ENCODE measurements at regions not wholly inside any gene's neighbourhood (a gene's known extent, or its start where the extent isn't known, plus 50 kb on each side); places are given as distances from the start of the nearest gene placed in this dataset.

- Histone ChIP-seq H3K79me2 (ENCODE audit: control insufficient read depth, insufficient read depth, low read length) (no peaks in the 10 kb centered on the region), H3K9ac (replicated peaks; ENCODE audit: extremely low read depth, insufficient read depth, low read length) (no peak overlapping the region), H3K27me3 (ENCODE audit: control insufficient read depth in 2 of 2, insufficient read depth in 2 of 2, low read length in 2 of 2) (no peaks in the 10 kb centered on the region), H3K36me3 (ENCODE audit: control insufficient read depth in 2 of 2, extremely low read depth in 1 of 2, insufficient read depth in 2 of 2, low read length in 2 of 2) (no peaks in the 10 kb centered on the region), H3K4me1 (ENCODE audit: control insufficient read depth, extremely low read depth, insufficient read depth, low read length) (no peaks in the 10 kb centered on the region), H2AFZ (ENCODE audit: low read depth, low read length) (no peak overlapping the region), H3K9me1 (replicated peaks; ENCODE audit: control insufficient read depth, extremely low read depth, insufficient read depth, low read length) (no peaks in the 10 kb centered on the region), H3K4me2 (ENCODE audit: insufficient read depth, low read length) (no peak overlapping the region), H3K27ac (ENCODE audit: insufficient read depth, low read depth, low read length) (no peak overlapping the region), H3K9me3 (replicated peaks; ENCODE audit: control insufficient read depth, insufficient read depth, low read length) (peaks cover 2% of the 10 kb centered on the region), H3K4me3 (replicated peaks in 1 of 3; ENCODE audit: insufficient read depth in 1 of 3, low read depth in 1 of 3, low read length in 3 of 3) (no peak overlapping the region), H4K20me1 (replicated peaks; ENCODE audit: control insufficient read depth, extremely low read depth, insufficient read depth, low read length) (no peaks in the 10 kb centered on the region)
- dilution Hi-C loops (cut with MboI; ENCODE audit: extremely low pct_ligation_motif_present, low sequenced_read_pairs): no loop called here
- intact Hi-C loops (cut with micrococcal nuclease): no loop called here
- DNase-seq (ENCODE audit: low read depth, low spot score) (no peak), FAIRE-seq (no peak)
- no TSS peak for BruUV-seq (replicated peaks)
- CTCF ChIA-PET: no interaction called here
- POLR2A ChIA-PET: no interaction called here
- TF ChIP-seq POLR2A (IDR thresholded peaks at IDR 0.05; ENCODE audit: low read depth, low read length): no peak
- TF ChIP-seq CTCF (IDR thresholded peaks at IDR 0.05; ENCODE audit: extremely low read depth in 1 of 2, insufficient read depth in 1 of 2, low read depth in 1 of 2, low read length in 2 of 2): no peak
Measured at GRCh38 chr10:18861382-18861781, 187.2 kb upstream of the MALRD1 start.

- Histone ChIP-seq H3K36me3 (ENCODE audit: control insufficient read depth in 2 of 2, extremely low read depth in 1 of 2, insufficient read depth in 2 of 2, low read length in 2 of 2) (no peaks in the 10 kb centered on the region), H3K79me2 (ENCODE audit: control insufficient read depth, insufficient read depth, low read length) (no peaks in the 10 kb centered on the region), H3K4me1 (ENCODE audit: control insufficient read depth, extremely low read depth, insufficient read depth, low read length) (no peaks in the 10 kb centered on the region), H2AFZ (ENCODE audit: low read depth, low read length) (no peak overlapping the region), H3K9ac (replicated peaks; ENCODE audit: extremely low read depth, insufficient read depth, low read length) (no peak overlapping the region), H3K27me3 (ENCODE audit: control insufficient read depth in 2 of 2, insufficient read depth in 2 of 2, low read length in 2 of 2) (no peaks in the 10 kb centered on the region), H3K9me3 (replicated peaks; ENCODE audit: control insufficient read depth, insufficient read depth, low read length) (no peaks in the 10 kb centered on the region), H3K4me3 (replicated peaks in 1 of 3; ENCODE audit: insufficient read depth in 1 of 3, low read depth in 1 of 3, low read length in 3 of 3) (no peak overlapping the region), H4K20me1 (replicated peaks; ENCODE audit: control insufficient read depth, extremely low read depth, insufficient read depth, low read length) (no peaks in the 10 kb centered on the region), H3K27ac (ENCODE audit: insufficient read depth, low read depth, low read length) (no peak overlapping the region), H3K9me1 (replicated peaks; ENCODE audit: control insufficient read depth, extremely low read depth, insufficient read depth, low read length) (no peaks in the 10 kb centered on the region), H3K4me2 (ENCODE audit: insufficient read depth, low read length) (no peak overlapping the region)
- no TSS peak for BruUV-seq (replicated peaks)
- DNase-seq (ENCODE audit: low read depth, low spot score) (no peak), FAIRE-seq (no peak)
- intact Hi-C loops (cut with micrococcal nuclease): no loop called here
- TF ChIP-seq POLR2AphosphoS5 (IDR thresholded peaks at IDR 0.05; ENCODE audit: insufficient read depth, low read depth, low read length) (no peak), FOS (IDR thresholded peaks at IDR 0.05; ENCODE audit: borderline replicate concordance, insufficient read depth, low read length) (no peak), MYC (IDR thresholded peaks at IDR 0.05; ENCODE audit: low read depth, low read length) (no peak), JUN (IDR thresholded peaks at IDR 0.05; ENCODE audit: borderline replicate concordance, insufficient read depth, insufficient read length, low read depth) (no peak), CTCF (IDR thresholded peaks at IDR 0.05; ENCODE audit: extremely low read depth in 1 of 2, insufficient read depth in 1 of 2, low read depth in 1 of 2, low read length in 2 of 2) (no peak), POLR2A (IDR thresholded peaks at IDR 0.05; ENCODE audit: low read depth, low read length) (no peak), GATA2 (IDR thresholded peaks at IDR 0.05; ENCODE audit: insufficient read depth, insufficient read length, low read depth, low read length) (no peak), MAX (IDR thresholded peaks at IDR 0.05; ENCODE audit: insufficient read depth, insufficient read length) (no peak), EZH2 (IDR thresholded peaks at IDR 0.05; ENCODE audit: borderline replicate concordance, low read depth, low read length, severe bottlenecking) (no peak)
- POLR2A ChIA-PET: no interaction called here
- dilution Hi-C loops (cut with MboI; ENCODE audit: extremely low pct_ligation_motif_present, low sequenced_read_pairs): no loop called here
- CTCF ChIA-PET: no interaction called here
Measured at GRCh38 chr10:18866852-18867251, 181.7 kb upstream of the MALRD1 start.
